ENCODE measurements at regions not wholly inside any gene's neighbourhood (a gene's known extent, or its start where the extent isn't known, plus 50 kb on each side); places are given as distances from the start of the nearest gene placed in this dataset.

- DNase-seq (ENCODE audit: low spot score) (no peak), ATAC-seq (no peak)
- Mint-ChIP-seq H3K36me3 (ENCODE audit: low read depth) (no peaks in the 10 kb centered on the region), H3K27me3 (ENCODE audit: insufficient read depth, low read depth, poor library complexity) (peaks cover 2% of the 10 kb centered on the region), H3K4me1 (no peaks in the 10 kb centered on the region), H3K27ac (no peak overlapping the region), H3K4me3 (no peak overlapping the region), H3K9me3 (no peaks in the 10 kb centered on the region)
- no peak overlapping the region for H2AFZ ChIP-seq
- H3K4me2 ChIP-seq: no peak overlapping the region
- no peaks in the 10 kb centered on the region for H3K36me3 ChIP-seq (ENCODE audit: insufficient read depth)
- TF ChIP-seq CTCF (conservative IDR thresholded peaks at IDR 0.05; ENCODE audit: low read depth in 2 of 2) (no peak), ETS1 (IDR thresholded peaks at IDR 0.05) (no peak), STAT1 (IDR thresholded peaks at IDR 0.05; ENCODE audit: unreplicated experiment) (no peak)
- H3K4me3 ChIP-seq: no peak overlapping the region
- no peaks in the 10 kb centered on the region for H3K27me3 ChIP-seq (ENCODE audit: insufficient read depth)
- H3K9me2 ChIP-seq (ENCODE audit: insufficient read depth): no peaks in the 10 kb centered on the region
- no peaks in the 10 kb centered on the region for H3K4me1 ChIP-seq (ENCODE audit: insufficient read depth)
- no peaks in the 10 kb centered on the region for H3F3A ChIP-seq (replicated peaks; ENCODE audit: low read depth)
- H4K20me1 ChIP-seq (replicated peaks; ENCODE audit: insufficient read depth): no peaks in the 10 kb centered on the region
- no peaks in the 10 kb centered on the region for H3K79me2 ChIP-seq (replicated peaks; ENCODE audit: insufficient read depth)
- no peak overlapping the region for H3K27ac ChIP-seq (ENCODE audit: low read depth)
These were observed 108.5 kb downstream of the CYB561 start for GRCh38 chr17:63337579-63337978.

- no peaks in the 10 kb centered on the region for H3F3A ChIP-seq (replicated peaks; ENCODE audit: low read depth)
- H3K27me3 Mint-ChIP-seq (ENCODE audit: insufficient read depth, low read depth, poor library complexity): peaks cover 2% of the 10 kb centered on the region
- no peaks in the 10 kb centered on the region for H3K79me2 ChIP-seq (replicated peaks; ENCODE audit: insufficient read depth)
- H3K36me3 Mint-ChIP-seq (ENCODE audit: low read depth): no peaks in the 10 kb centered on the region
- DNase-seq (ENCODE audit: low spot score) (no peak), ATAC-seq (no peak)
- no peaks in the 10 kb centered on the region for H3K9me3 Mint-ChIP-seq
- no peak overlapping the region for H3K4me3 ChIP-seq
- H3K4me1 Mint-ChIP-seq: no peaks in the 10 kb centered on the region
- no peaks in the 10 kb centered on the region for H3K9me2 ChIP-seq (ENCODE audit: insufficient read depth)
- no peak overlapping the region for H3K4me3 Mint-ChIP-seq
- no peaks in the 10 kb centered on the region for H4K20me1 ChIP-seq (replicated peaks; ENCODE audit: insufficient read depth)
- no peak overlapping the region for H3K27ac ChIP-seq (ENCODE audit: low read depth)
- no peak overlapping the region for H3K4me2 ChIP-seq
- no peak overlapping the region for H2AFZ ChIP-seq
- no peaks in the 10 kb centered on the region for H3K36me3 ChIP-seq (ENCODE audit: insufficient read depth)
- no peaks in the 10 kb centered on the region for H3K27me3 ChIP-seq (ENCODE audit: insufficient read depth)
- H3K4me1 ChIP-seq (ENCODE audit: insufficient read depth): no peaks in the 10 kb centered on the region
- no peak overlapping the region for H3K27ac Mint-ChIP-seq
- no peak for TF ChIP-seq ETS1 (IDR thresholded peaks at IDR 0.05)
- no peak for TF ChIP-seq ZNF114 (CRISPR knock-in tag; IDR thresholded peaks at IDR 0.05)
- no peak for TF ChIP-seq JUNB (IDR thresholded peaks at IDR 0.05; ENCODE audit: unreplicated experiment)
- TF ChIP-seq CTCF (conservative IDR thresholded peaks at IDR 0.05; ENCODE audit: low read depth in 2 of 2): no peak
- no peak for TF ChIP-seq ZNF331 (CRISPR knock-in tag; IDR thresholded peaks at IDR 0.05; ENCODE audit: low read depth)
- TF ChIP-seq STAT1 (IDR thresholded peaks at IDR 0.05; ENCODE audit: unreplicated experiment): no peak
- no peak for TF ChIP-seq EZH2phosphoT487 (IDR thresholded peaks at IDR 0.05; ENCODE audit: unreplicated experiment)
- TF ChIP-seq NANOG (IDR thresholded peaks at IDR 0.05; ENCODE audit: borderline replicate concordance): no peak
- no peak for TF ChIP-seq POLR2AphosphoS5 (IDR thresholded peaks at IDR 0.05; ENCODE audit: low read depth)
- TF ChIP-seq REST (IDR thresholded peaks at IDR 0.05; ENCODE audit: unreplicated experiment): no peak
- no peak for TF ChIP-seq EZH2 (IDR thresholded peaks at IDR 0.05; ENCODE audit: low read depth, unreplicated experiment)
These were observed 107.8 kb downstream of the CYB561 start for GRCh38 chr17:63338272-63338671.
